ENCODE measurements at regions not wholly inside any gene's neighbourhood (a gene's known extent, or its start where the extent isn't known, plus 50 kb on each side); places are given as distances from the start of the nearest gene placed in this dataset.

- no peak for TF ChIP-seq SP4 (IDR thresholded peaks at IDR 0.05; ENCODE audit: low read length)
- no peak for TF ChIP-seq E2F6 (IDR thresholded peaks at IDR 0.05)
- TF ChIP-seq SP1 (IDR thresholded peaks at IDR 0.05; ENCODE audit: low read depth, low read length): no peak
Observed at GRCh38 chr16:66079671-66080334, 286.7 kb upstream of the CDH5 start (continued).

Data from H1 (cell line).